Middle frontal gyrus (tissue), 1 donor: ENCODE measurements at regions not wholly inside any gene's neighbourhood (a gene's known extent, or its start where the extent isn't known, plus 50 kb on each side); places are given as distances from the start of the nearest gene placed in this dataset.
"Not testable (repeated sequence)": the region's sequence is repeated elsewhere in the genome, so short reads cannot be mapped to it uniquely, and the experiment has no call there.

ENCODE experiments used
- DNase-seq: peaks from one replicate; pipeline ENCODE4 v3.0.0-alpha.2; 2015; ENCODE audit warnings: low spot score; ENCODE audit errors: extremely low spot score

DNA sequence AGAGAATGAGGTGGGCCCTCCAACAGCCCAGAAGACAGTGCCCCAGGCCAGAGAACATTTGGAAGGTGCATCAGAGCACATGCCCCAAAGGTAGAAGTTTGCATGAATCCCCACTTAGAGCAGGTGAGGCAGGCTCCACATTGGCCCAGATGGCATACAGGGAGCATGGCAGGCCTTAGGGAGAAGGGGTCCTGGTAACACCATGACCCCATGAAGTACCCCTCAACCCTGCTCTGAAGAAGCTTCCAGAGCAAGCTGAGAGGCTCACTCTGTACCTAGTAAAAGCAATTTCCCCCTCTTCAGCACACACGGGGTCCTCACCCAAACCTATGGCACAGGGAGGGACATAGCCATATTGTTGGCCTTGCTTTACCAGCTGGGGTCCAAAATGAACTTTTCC, 162.6 kb downstream of the BUB3 start:
- no peak for DNase-seq

DNA sequence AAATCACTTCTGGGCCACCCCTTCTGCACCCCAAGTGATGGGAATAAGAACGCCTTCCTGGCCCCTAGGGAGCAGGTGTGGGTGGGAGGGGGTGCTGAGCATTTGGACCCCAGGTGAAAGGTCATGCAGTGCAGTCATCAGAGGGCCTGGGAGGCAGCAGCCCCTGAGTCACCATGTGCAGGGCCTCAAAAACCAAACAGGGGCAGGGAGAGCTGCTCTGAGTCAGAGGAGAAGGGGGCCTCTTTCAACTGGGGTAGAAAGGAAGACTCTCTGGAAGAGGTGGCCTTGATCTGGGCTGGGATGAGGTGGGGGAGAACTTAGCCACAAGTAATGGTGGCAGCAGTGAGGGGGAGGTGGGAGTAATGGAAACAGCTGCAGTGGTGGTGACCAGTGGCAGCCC, 164.3 kb downstream of the BUB3 start:
- DNase-seq: no peak

DNA sequence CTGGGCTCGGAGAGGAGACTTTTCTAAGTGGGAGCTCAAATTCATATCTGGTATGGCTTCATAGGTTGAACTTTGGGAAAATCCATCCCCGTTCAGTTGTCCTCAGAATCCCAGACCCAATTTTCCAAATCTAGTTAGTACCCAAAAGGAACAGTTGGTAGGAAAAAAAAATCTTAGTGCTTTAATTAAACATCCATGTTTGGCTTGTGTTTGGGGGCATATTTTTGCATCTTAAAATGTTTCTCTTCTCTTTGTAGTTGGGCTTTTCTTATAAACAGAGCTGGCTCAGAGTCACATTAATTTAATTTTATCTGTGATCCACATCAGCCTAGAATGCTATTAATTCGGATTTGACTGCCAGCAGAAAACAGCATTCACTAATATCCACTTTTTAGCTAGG, 165.9 kb downstream of the BUB3 start:
- no peak for DNase-seq

DNA sequence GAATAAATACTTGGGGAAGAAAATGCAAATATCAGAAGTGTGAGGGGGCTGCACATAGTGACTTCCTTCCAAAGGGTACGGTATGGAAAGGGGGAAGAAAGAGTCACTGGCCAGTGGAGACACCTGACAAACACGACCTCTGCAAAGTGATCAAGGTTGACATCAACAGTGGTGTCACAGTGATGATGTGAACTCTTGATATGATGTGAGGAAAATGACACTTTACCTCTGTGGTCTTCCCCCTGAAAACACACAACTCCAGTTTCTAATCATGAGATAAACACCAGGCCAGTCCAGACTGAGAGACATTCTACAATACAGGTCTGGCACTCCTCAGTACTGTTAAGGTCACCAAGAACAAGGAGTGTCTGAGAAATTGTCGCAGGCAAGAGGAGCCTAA, 169.7 kb downstream of the BUB3 start:
- no peak for DNase-seq

DNA sequence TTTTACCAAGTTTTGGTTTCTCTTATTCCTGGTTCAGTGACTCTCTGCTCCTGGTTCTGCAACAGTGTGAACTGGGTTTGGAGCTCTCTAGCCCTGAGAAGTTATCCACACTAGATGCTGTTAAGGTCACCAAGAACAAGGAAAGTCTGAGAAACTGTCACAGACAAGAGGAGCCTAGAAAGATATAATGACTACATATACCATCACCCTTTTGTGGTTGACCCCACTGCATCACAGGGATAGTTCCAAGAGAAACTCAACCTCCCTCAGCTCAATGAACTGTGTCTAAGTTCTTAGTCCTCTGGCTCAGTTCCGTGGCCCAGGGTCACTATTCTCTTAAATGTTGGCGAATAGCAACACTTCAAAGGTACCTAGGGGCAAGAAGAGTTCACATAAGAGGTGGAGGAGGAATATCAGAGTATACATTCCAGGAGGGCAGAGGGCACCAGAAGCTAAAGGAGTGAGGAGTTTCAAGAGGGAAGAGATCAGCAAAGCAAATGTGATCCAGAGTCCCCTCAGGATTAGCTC, 171.5 kb downstream of the BUB3 start:
- no peak for DNase-seq

DNA sequence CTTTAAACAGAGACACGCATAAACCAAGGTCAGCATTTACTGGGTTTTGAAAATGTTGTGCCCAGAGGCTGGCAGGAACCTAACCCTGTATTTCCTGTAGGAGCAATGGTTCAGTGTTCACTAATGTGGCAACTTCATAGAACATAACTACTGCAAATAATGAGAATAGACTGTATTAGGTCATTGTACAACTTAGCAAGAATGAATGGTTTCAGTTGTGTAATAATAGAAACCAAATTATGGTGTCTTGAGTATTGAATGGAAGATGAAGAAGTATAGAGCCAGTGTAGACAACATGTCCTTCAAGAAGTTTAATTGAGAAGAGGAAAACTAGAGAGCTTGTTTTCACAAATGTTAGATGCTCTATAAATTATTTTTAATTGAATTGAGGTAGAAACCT, 172.5 kb downstream of the BUB3 start:
- no peak for DNase-seq

DNA sequence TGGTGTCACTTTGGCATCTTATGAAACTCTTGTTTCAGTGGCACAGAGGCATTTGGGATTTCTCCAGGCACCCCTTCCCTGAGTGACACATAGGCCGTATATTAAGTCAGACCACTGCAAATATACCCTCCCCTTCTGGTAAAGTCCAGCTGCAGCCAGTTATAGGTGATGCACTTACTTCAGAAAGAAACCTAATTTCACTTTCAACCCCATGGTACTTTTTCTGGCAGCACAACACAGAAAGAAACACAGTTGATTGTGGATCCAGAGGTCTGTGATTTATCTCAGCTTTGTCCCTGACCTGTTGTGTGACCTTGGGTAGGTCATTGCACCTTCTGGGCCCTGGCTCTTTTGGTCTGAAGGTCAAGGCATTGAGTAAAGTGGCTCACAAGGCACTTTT, 173.2 kb downstream of the BUB3 start:
- no peak for DNase-seq

DNA sequence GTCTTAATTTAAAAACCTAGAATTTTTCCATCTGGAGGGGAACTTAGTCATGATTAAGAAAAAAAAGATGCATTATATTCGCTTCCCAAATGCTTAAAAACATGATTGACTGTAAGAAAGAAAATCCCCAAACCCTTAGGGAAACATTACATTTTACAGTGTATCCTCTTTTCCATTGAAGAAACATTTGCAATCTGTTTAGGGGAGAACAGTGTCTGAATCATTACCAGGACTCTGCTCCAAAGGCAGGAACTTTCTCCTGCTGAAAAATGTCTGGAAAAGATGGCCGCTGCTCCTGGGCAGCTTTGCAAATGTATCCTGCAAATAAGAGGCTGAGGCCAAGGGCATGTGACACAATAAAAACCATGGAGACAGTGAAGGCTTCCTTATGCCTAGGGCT, 173.7 kb downstream of the BUB3 start:
- no peak for DNase-seq

DNA sequence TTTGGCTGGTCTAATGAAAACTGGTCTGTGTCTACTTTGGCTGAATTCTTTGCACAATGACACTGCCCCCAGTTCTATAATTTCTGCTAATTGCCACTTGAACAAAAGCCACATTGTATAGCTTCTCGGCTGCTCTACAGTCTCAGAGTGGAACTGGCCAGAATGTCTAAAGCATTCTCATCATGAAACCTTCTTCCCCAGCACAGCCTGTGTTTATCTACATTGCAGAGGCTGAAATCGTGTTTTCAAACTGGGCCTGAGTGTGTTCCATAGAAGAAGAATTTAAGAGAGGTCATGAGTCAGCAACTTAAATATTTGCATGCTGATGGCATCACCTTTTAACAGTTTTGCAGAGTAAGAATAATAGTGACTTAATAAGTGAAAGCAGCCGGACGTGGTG, 177.2 kb downstream of the BUB3 start:
- DNase-seq: no peak

DNA sequence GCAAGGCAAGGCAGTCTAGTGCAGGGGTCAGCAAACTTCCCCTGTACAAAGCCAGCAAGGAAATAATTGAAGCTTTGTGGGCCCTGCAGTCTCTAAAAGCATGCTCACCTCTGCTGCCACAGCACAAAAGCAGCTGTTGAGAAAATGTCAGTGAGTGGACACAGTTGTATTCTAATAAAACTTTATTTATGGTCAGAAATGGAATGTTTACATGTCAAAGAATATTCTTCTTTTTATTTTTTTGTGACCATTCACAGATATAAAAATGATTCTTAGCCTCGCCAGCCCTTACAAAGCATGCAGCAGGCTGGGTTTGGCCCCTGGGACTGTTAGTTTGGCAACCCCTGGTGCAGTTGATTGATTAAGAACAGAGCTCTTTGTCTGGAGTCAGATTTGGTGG, 192.4 kb downstream of the BUB3 start:
- no peak for DNase-seq

DNA sequence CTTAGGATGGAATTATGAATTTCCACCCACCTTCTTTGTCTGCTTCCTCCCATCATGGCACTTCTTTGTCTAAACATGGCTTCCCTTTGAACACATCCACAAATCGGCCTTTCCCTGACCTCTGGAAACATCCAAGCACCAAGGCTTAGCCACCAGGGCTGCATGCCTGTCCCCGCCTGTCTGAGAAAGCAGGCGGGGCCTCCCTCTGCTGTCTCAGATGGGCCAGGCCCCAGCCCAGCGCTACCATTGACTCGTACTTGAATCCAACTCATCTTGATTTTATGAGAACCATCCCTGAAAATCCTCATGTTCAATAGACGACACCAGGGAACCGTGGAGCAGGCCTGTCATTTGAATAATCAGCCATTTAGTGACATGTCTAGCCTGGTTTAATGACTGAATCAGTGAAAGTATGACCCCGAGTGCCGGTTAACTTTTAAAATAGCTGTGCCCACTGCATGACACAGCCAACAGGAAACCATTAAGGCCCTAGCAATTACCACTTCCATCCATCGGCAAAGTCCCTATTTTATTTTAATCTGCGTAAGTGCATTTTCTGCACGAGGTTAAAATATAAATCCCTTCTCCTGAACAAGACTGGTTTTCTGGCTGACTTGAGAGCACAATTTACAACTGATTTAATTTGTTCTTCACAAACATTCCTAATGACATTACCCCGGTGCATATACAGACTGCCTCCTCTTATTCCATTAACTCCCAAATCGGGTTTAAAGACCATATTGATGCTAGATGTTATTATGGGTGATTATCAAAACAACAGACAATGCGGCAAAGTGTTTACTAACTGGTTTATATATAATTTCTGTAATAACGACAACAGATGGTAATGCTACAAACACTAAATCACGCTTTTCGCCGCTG, 194.7 kb downstream of the BUB3 start:
- DNase-seq: no peak

DNA sequence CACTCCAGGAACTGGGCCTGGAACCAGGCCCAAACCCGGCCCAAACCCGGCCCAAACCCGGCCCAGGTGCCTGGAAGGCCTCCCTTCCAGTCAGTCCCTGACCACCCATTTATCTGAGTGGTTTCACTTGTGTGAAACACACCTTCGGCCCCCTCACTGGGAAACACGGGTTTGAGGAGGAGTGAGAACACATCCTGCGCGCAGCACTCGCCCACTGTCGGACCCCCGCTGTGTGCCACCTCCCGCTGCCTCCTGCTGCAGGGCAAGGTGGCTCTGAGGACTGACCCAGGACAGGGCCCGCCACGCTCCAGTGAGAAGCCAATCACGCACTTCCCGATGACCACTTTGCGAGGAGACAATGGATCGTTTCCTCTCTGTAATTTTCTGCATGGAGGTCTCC, 197.5 kb downstream of the BUB3 start:
- no peak for DNase-seq

DNA sequence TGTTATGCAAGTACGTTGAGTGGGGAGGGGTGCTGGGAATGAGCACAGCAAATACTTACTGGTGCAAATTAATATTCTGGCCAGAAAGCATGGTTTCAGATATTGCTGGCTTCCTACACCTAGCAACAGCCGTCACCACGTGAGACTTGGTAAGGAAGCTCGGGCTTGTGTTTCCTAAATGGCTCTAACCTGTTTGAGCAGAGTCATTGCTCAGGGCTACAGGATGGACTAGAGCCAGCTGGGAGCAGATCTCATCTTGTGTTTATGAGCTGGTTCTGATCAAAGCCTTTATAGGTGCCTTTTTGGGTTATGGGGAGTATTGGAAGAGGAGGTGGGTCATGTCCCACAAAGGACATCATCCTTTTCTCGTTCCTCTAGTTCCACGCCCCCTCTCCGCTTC, 200.3 kb downstream of the BUB3 start:
- no peak for DNase-seq

DNA sequence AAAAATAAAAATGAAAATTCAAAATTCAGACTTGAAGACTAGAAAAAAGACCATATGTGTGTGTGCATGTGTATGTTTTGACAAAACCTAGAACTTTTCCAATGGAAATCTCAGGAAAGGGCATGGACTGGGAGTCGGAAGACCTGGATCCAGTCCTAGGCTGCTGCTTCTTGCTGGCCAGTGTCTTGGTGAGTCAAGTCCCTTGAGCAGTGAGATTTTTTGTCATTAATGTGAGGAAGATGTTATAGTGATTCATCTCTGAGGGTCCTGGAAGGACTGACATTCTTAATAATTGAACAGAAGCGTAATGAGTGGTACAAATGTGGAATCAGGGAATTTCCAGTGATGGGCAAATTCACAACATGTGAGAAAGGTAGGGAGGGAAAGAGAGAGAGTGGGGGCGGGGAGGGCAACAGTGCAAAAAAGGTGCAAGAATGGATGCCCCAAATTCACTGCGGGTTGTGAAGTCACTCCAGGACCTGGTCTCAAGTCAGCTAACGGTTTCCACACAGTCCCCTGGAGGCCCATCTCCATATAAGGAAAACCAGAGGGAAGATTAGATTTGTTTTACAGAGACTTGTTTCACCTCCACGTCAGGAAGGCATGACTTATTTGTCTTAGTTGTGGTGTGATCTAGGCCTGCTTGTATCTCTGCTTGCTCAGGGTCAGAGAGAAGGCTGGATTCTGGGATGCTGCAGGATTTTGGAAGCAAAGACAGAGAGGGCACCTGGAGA, 201.7 kb downstream of the BUB3 start:
- DNase-seq: no peak

DNA sequence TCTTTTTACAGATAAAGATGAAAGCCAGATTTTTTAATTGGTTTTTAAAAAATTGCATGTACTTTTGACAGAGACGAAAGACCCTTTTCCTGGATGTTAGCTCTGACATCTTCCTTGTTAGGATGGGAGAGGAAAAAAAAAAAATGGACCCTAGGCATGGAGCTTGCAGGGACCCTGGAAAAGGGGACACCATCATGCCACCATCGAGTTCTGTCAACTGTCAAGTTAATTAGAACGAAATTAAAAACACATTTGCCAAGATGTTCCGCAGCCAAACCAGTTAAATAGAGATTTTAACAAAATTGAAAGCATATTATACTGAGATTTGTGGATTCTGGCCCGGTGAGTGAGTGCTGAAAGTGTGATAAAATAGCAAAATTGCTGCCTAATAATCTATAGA, 202.6 kb downstream of the BUB3 start:
- no peak for DNase-seq

DNA sequence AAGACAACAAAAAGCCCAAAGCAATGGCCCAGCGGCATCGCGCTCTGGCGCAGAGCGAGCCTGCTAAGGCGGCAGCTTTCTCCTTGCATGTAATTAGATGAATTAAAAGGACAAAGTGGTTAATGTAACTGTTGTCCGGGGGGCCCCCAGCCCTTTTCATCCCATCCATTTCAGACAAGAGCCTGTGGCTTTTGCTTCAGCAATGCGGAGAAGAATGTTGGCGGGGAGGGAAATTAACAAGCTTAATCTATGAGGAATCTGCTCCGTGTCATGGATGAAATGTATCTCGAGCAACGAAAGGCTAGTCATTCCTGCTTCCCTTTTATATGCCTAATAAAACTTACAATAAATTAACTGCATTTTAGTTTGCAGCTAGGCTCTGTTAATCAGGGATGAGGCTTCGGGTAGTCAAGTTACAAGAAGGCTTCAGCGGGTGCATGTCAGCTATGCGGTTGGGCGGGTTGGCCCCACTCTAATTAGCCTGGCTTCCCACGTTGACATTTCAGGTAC, 203.3 kb downstream of the BUB3 start:
- no peak for DNase-seq

DNA sequence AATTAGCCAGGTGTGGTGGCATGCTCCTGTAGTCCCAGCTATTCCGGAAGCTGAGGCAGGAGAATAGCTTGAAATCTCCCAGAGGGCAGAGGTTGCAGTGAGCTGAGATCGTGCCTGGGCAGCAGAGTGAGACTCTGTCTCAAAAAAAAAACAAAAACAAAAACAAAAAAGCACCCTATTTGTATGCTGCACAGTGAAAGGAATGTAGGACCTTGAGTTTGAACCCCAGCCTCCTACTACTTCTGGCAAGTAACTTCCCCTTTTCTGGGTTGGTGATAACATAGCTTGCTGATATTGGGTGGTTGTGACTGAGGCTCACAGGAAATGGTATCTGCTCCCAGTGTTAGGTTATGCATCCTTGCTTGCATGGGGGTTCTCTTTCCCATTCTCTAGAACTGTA, 205.3 kb downstream of the BUB3 start:
- no peak for DNase-seq

DNA sequence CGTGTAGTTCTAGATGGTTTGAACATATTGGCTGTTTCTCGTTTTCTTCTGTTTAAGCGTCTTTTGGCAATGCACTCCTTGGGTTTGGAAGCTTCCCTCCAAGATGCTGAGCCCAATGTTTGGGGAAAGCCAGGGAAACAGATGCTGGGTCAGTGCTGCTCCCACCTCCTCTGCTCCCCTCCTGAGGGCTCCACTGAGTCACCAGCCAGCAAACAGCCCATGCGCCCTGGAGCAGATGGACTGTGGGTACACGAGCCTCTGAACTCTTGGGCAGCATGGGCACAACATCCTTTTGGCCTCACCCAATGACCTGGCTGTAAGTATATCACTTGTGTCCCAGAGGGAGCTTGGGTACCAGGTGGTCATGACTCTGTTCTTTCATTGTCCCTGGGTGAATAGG, 207.6 kb downstream of the BUB3 start:
- DNase-seq: no peak

DNA sequence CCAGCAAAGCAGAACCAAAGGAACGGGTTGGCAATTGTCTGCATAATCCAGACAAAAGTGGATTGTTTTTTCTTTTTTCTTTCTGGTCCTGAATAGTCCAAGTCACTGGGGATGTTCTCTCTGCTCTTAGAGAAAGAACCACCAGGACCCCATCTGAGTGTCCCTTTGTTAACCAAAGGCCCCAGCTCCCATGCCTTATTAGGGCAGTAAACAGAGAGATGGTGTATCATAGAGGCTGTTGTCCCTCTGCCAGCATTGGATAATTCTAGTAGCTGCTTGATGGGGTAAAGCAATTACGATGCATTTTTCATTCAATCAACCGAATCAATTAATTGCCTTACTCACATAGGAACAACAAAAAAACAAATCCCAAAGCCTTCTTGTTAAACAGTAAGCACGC, 213.0 kb downstream of the BUB3 start:
- DNase-seq: peak; percentile 37

DNA sequence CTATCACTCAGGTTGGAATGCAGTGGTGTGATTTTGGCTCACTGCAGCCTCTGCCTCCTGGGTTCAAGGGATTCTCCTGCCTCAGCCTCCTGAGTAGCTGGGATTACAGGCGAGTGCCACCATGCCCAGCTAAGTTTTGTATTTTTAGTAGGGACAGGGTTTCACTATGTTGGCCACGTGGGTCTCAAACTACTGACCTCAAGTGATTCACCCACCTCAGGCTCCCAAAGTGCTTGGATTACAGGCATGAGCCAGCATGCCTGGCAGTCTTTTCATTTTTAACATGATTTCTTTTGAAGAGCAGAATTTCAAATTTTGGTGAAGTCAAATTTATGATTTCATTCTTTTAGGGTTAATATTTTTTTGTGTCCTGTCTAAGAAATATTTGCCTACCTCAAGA, 217.4 kb downstream of the BUB3 start:
- not testable (repeated sequence) for DNase-seq

DNA sequence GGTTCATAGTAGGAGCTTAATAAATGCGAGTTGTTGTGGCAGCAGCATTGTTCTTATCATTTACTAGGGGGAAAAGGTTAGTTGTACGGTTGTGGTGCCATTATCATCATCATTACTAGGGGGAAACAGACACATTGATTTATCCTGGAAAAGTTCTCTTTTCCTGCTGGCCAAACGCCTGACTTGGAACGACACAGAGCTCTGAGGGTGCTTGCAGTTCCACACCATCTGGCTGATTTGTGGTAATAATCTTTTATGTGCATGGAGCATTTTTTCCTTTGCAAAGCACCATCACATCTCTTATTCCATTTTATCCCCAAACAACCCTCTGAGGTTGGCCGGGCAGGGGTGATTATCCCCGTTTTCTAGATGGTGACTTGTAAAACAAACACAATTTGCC, 219.4 kb downstream of the BUB3 start:
- no peak for DNase-seq

DNA sequence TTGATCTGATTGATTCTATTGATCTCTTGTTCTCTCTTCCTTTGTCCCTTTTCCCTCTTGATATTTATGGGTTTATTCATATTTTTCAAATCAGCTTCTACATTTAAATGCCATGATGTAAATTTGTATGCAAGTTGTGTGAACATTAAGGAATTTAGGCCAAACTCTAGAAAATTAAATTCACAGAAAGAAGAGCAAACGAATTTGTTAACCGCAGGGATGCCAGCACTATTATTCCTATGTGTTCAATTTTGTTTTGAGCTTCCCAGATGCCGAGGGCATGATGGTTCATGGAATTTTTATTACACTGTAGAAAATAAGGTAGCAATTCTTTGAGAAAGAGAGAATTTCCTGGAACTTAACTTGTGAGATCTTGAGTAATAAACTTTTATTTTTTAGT, 220.9 kb downstream of the BUB3 start:
- no peak for DNase-seq
